Caco-2 (cell line): ENCODE measurements at regions not wholly inside any gene's neighbourhood (a gene's known extent, or its start where the extent isn't known, plus 50 kb on each side); places are given as distances from the start of the nearest gene placed in this dataset.

ENCODE experiments used
- BruUV-seq: library from RNA; stranded (reverse); fragments of 400-500 nt; replicated peaks from 2 replicates; lab custom pipeline; 2021; lab: Mats Ljungman, UMichigan
- CTCF ChIA-PET: fragments of 300-600 bp; sonication (Branson Sonifier 250); formaldehyde crosslinking; loops from one replicate; lab custom pipeline; 2022; ENCODE audit warnings: antibody characterized with exemption; lab: Charles Lee
- POLR2A ChIA-PET: fragments of 300-600 bp; sonication (Branson Sonifier 250); formaldehyde crosslinking; loops from one replicate; lab custom pipeline; 2022; ENCODE audit warnings: antibody characterized with exemption; lab: Charles Lee
- DNase-seq, 2 experiments: peaks; one replicate each; pipeline versions ENCODE4 v3.0.0 to v3.0.0-alpha.2; 2020 to 2022
- H3K27me3 ChIP-seq: replicated peaks from 2 replicates; pipeline ENCODE4 v1.6.0; 2011; ENCODE audit warnings: low read length; ENCODE audit not compliant: control insufficient read depth, insufficient read depth
- H3K36me3 ChIP-seq: 2 replicates; pipeline ENCODE4 v1.5.1; 2011; ENCODE audit warnings: low read length; ENCODE audit not compliant: control insufficient read depth, insufficient read depth
- H3K4me1 ChIP-seq: fragments of 250-450 bp; sonication (Bioruptor Pico); 2 replicates; pipeline ENCODE4 v1.5.1; 2020; ENCODE audit warnings: mild to moderate bottlenecking
- H3K4me3 ChIP-seq: 2 replicates; pipeline ENCODE4 v1.5.1; 2011; ENCODE audit warnings: low read depth, mild to moderate bottlenecking, control low read depth, low read length
- H3K9me3 ChIP-seq: fragments of 250-450 bp; sonication (Bioruptor Pico); 2 replicates; pipeline ENCODE4 v1.5.1; 2020; ENCODE audit warnings: mild to moderate bottlenecking, moderate library complexity
- H3K27ac Mint-ChIP-seq: one replicate; pipeline ENCODE4 v1.8.0; 2022; ENCODE audit warnings: mixed read lengths; ENCODE audit not compliant: unreplicated experiment
- H3K27me3 Mint-ChIP-seq: one replicate; pipeline ENCODE4 v1.8.0; 2022; ENCODE audit warnings: mixed read lengths; ENCODE audit not compliant: insufficient read depth, unreplicated experiment
- H3K36me3 Mint-ChIP-seq: one replicate; pipeline ENCODE4 v1.8.0; 2022; ENCODE audit warnings: mild to moderate bottlenecking, mixed read lengths; ENCODE audit not compliant: insufficient read depth, unreplicated experiment
- H3K4me1 Mint-ChIP-seq: one replicate; pipeline ENCODE4 v1.8.0; 2022; ENCODE audit warnings: low read depth, mixed read lengths; ENCODE audit not compliant: unreplicated experiment
- H3K4me3 Mint-ChIP-seq: one replicate; pipeline ENCODE4 v1.8.0; 2022; ENCODE audit warnings: mild to moderate bottlenecking, moderate library complexity, mixed read lengths; ENCODE audit not compliant: unreplicated experiment
- H3K9me3 Mint-ChIP-seq: one replicate; pipeline ENCODE4 v1.8.0; 2022; ENCODE audit warnings: mixed read lengths; ENCODE audit not compliant: unreplicated experiment
- intact Hi-C: fragments of 100-400 bp; cut with micrococcal nuclease; formaldehyde crosslinking; loops from one replicate; pipeline ENCODE4 v1.10.0; 2022; ENCODE audit not compliant: unreplicated experiment
- TF ChIP-seq, protein P1 (sequence below), 2 experiments: fragments of 200-600 bp in 1 of 2; IDR thresholded peaks; 1 replicate in 1 of 2; 2 replicates in 1 of 2; pipeline versions ENCODE4 v1.5.1 to v1.8.0; 2011 to 2022; ENCODE audit warnings: antibody characterized with exemption in 1 of 2, control low read depth in 1 of 2, inconsistent platforms in 1 of 2, low read depth in 1 of 2, low read length in 1 of 2, mild to moderate bottlenecking in 1 of 2, moderate library complexity in 1 of 2; ENCODE audit not compliant: insufficient read depth in 1 of 2, severe bottlenecking in 1 of 2, unreplicated experiment in 1 of 2

DNA sequence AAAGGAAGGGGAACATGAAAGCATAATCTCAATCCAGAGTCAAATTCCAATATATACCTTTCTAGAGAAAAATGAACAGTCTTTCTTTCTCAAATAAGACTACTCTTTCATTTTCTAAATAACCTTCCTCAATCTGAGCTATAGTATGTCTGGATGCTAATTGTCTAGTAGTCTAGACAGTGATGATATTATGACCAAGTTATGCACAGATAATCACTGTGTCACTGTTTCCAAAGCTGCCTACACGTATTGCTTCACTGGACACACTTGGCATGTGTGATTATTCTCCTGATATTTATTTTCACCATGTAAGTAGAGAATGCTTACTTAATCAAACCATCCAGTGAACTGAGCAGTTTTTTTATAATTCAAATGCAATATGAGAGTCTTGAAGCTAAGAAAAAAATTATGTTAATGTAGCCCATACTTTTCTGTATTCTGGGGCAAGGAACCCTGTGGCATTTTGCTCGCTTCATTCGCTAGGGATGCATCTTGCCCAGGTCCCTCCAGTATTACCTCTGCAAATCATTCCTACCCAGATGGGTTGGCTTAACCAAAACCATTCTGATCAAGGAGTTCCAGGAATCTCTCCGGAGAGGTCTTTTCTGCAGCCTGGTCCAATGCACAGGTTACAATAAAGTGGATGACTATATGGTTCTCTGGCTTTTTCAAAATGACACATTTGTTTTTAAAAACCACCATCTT is 303.1 kb upstream of the RUNX1 start:
- Mint-ChIP-seq H3K27ac (no peak overlapping the region), H3K27me3 (peaks cover 2% of the 10 kb centered on the region), H3K4me1 (no peaks in the 10 kb centered on the region), H3K36me3 (no peaks in the 10 kb centered on the region), H3K4me3 (no peak overlapping the region), H3K9me3 (peaks cover 10% of the 10 kb centered on the region)
- POLR2A ChIA-PET = no interaction called here
- Histone ChIP-seq H3K4me3 (no peak overlapping the region), H3K9me3 (no peaks in the 10 kb centered on the region), H3K27me3 (no peaks in the 10 kb centered on the region), H3K4me1 (no peaks in the 10 kb centered on the region), H3K36me3 (no peaks in the 10 kb centered on the region)
- intact Hi-C loops = no loop called here
- CTCF ChIA-PET = no interaction called here
- BruUV-seq = no TSS peak
- TF ChIP-seq, protein P1, sequence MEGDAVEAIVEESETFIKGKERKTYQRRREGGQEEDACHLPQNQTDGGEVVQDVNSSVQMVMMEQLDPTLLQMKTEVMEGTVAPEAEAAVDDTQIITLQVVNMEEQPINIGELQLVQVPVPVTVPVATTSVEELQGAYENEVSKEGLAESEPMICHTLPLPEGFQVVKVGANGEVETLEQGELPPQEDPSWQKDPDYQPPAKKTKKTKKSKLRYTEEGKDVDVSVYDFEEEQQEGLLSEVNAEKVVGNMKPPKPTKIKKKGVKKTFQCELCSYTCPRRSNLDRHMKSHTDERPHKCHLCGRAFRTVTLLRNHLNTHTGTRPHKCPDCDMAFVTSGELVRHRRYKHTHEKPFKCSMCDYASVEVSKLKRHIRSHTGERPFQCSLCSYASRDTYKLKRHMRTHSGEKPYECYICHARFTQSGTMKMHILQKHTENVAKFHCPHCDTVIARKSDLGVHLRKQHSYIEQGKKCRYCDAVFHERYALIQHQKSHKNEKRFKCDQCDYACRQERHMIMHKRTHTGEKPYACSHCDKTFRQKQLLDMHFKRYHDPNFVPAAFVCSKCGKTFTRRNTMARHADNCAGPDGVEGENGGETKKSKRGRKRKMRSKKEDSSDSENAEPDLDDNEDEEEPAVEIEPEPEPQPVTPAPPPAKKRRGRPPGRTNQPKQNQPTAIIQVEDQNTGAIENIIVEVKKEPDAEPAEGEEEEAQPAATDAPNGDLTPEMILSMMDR (IDR thresholded peaks at IDR 0.05; ENCODE audit: insufficient read depth in 1 of 2, low read depth in 1 of 2, low read length in 1 of 2, severe bottlenecking in 1 of 2, unreplicated experiment in 1 of 2) = no peak
- no peak for DNase-seq

DNA sequence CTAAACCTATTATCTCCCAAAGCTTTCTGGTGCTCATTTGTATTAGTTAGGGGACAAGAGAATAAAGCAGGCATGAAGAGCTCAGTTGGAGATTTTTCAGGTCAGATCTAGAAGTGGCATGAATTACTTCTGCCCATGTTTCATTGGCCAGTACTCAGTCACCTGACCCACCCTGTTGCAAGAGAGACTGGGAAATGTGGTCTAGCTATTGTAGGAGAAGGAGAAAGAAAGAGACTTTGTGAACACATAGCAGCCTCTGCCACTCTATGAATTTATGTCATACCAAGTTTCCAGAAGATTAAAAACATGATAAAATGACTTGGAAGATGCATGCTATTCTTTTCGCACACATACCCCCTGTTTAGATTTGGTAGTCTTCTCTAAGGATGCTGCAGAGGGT is 302.3 kb upstream of the RUNX1 start:
- no peak overlapping the region for H3K4me3 Mint-ChIP-seq
- H3K9me3 Mint-ChIP-seq = peaks cover 17% of the 10 kb centered on the region
- Histone ChIP-seq H3K4me3 (no peak overlapping the region), H3K4me1 (no peaks in the 10 kb centered on the region), H3K36me3 (no peaks in the 10 kb centered on the region), H3K27me3 (no peaks in the 10 kb centered on the region), H3K9me3 (no peaks in the 10 kb centered on the region)
- intact Hi-C loops = no loop called here
- POLR2A ChIA-PET = no interaction called here
- DNase-seq = no peak
- CTCF ChIA-PET = no interaction called here
- no peaks in the 10 kb centered on the region for H3K4me1 Mint-ChIP-seq
- no TSS peak for BruUV-seq
- H3K36me3 Mint-ChIP-seq = no peaks in the 10 kb centered on the region
- H3K27ac Mint-ChIP-seq = no peak overlapping the region
- peaks cover 2% of the 10 kb centered on the region for H3K27me3 Mint-ChIP-seq
- TF ChIP-seq, protein P1 (IDR thresholded peaks at IDR 0.05; ENCODE audit: insufficient read depth in 1 of 2, low read depth in 1 of 2, low read length in 1 of 2, severe bottlenecking in 1 of 2, unreplicated experiment in 1 of 2) = no peak

DNA sequence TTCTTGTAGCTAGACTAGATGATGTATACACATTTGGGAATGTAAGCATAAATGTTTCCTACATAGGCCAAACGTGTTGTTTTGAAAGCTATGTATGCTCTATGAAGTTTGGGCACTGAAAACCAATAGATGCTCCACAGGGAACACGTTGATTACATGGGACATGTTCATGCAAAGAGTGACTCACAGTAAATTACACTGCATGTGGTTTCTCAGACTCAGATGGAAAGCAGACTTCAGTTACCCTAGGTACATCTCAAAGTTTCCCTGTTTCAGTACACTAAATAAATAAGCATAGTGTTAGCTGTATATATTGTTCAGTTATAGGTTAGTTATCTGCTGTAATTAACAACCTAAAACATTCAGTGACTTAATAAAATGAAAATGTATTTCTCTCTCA is 301.9 kb upstream of the RUNX1 start:
- Histone ChIP-seq H3K4me3 (no peak overlapping the region), H3K9me3 (no peaks in the 10 kb centered on the region), H3K4me1 (no peaks in the 10 kb centered on the region), H3K36me3 (no peaks in the 10 kb centered on the region), H3K27me3 (no peaks in the 10 kb centered on the region)
- DNase-seq = no peak
- Mint-ChIP-seq H3K9me3 (peaks cover 17% of the 10 kb centered on the region), H3K36me3 (no peaks in the 10 kb centered on the region), H3K27ac (no peak overlapping the region), H3K27me3 (peaks cover 2% of the 10 kb centered on the region), H3K4me1 (no peaks in the 10 kb centered on the region), H3K4me3 (no peak overlapping the region)
- ChIA-PET CTCF (no interaction called here), POLR2A (no interaction called here)
- TF ChIP-seq, protein P1 (IDR thresholded peaks at IDR 0.05; ENCODE audit: insufficient read depth in 1 of 2, low read depth in 1 of 2, low read length in 1 of 2, severe bottlenecking in 1 of 2, unreplicated experiment in 1 of 2) = no peak
- no TSS peak for BruUV-seq
- intact Hi-C loops = no loop called here
